CD4-positive, CD25-positive, alpha-beta regulatory T cell (primary cell): ENCODE measurements at regions not wholly inside any gene's neighbourhood (a gene's known extent, or its start where the extent isn't known, plus 50 kb on each side); places are given as distances from the start of the nearest gene placed in this dataset.

Source experiments
- ATAC-seq, 2 donors: fragments of 150-1000 bp; cut with Tn5 transposase; one replicate each; pipeline ENCODE4 v1.10.0; 2021; ENCODE audit warnings: low read depth in 2 of 2, moderate number of reproducible peaks in 2 of 2, moderate library complexity in 1 of 2
- DNase-seq, 3 donors: peaks; one replicate each; pipeline versions ENCODE4 v3.0.0 to v3.0.0-alpha.2; 2012 to 2022; ENCODE audit warnings: mixed read lengths in 1 of 3
- H3K27ac ChIP-seq: one replicate; pipeline ENCODE4 v1.7.0; 2013; ENCODE audit warnings: mild to moderate bottlenecking, low read length; ENCODE audit not compliant: insufficient read depth, poor library complexity, severe bottlenecking
- H3K27me3 ChIP-seq: one replicate; pipeline ENCODE4 v1.7.0; 2013; ENCODE audit warnings: low read length; ENCODE audit not compliant: control insufficient read depth, insufficient read depth
- H3K36me3 ChIP-seq: one replicate; pipeline ENCODE4 v1.7.0; 2013; ENCODE audit warnings: mild to moderate bottlenecking, low read length, moderate library complexity; ENCODE audit not compliant: control insufficient read depth, insufficient read depth
- H3K4me1 ChIP-seq: 2 replicates; pipeline ENCODE4 v1.7.0; 2013; ENCODE audit warnings: mild to moderate bottlenecking, low read length; ENCODE audit not compliant: insufficient read depth, control insufficient read depth, poor library complexity, severe bottlenecking
- H3K4me3 ChIP-seq: one replicate; pipeline ENCODE4 v1.7.0; 2013; ENCODE audit warnings: low read depth, mild to moderate bottlenecking, low read length, moderate library complexity
- H3K9me3 ChIP-seq, 2 experiments: 1 replicate in 1 of 2; 2 replicates in 1 of 2; pipeline ENCODE4 v1.7.0; 2013; ENCODE audit warnings: low read length in 2 of 2, mild to moderate bottlenecking in 1 of 2, moderate library complexity in 1 of 2; ENCODE audit not compliant: control insufficient read depth in 2 of 2
- H3K27ac Mint-ChIP-seq, 3 donors: one replicate each; pipeline ENCODE4 v1.8.0; 2020 to 2022; ENCODE audit warnings: mild to moderate bottlenecking in 3 of 3, mixed read lengths in 3 of 3, moderate library complexity in 2 of 3
- H3K27me3 Mint-ChIP-seq: one replicate; pipeline ENCODE4 v1.8.0; 2022; ENCODE audit warnings: mild to moderate bottlenecking, mixed read lengths
- H3K36me3 Mint-ChIP-seq: one replicate; pipeline ENCODE4 v1.8.0; 2020; ENCODE audit warnings: mixed read lengths
- H3K4me1 Mint-ChIP-seq, 4 donors: one replicate each; pipeline ENCODE4 v1.8.0; 2020 to 2022; ENCODE audit warnings: mixed read lengths in 4 of 4, mild to moderate bottlenecking in 1 of 4
- H3K4me3 Mint-ChIP-seq, 4 donors: one replicate each; pipeline ENCODE4 v1.8.0; 2020 to 2022; ENCODE audit warnings: mild to moderate bottlenecking in 4 of 4, mixed read lengths in 4 of 4, moderate library complexity in 3 of 4
- H3K9me3 Mint-ChIP-seq, 7 donors: one replicate each; pipeline ENCODE4 v1.8.0; 2020 to 2022; ENCODE audit warnings: mixed read lengths in 7 of 7, mild to moderate bottlenecking in 3 of 7, moderate library complexity in 2 of 7

DNA sequence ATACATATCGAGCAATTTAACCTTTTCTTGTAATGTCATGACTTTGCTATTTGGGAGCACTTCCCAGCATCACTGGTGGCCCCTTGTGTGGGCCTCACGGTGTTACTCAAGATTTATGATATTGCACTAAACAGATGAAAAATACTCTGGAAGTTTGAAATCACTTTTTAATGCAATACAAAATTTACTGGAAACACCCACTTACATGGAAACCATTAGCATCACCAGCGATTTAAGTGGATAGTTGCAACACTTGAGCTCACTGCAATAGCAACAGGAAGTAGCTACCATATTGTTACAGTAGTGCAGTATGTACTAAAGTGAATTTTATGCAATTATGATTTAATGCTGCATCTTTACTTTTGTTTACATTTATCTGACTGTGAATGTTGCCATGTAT is 184.4 kb downstream of the MDFIC start:
- H3K4me3 ChIP-seq = no peak overlapping the region
- no peaks in the 10 kb centered on the region for H3K36me3 Mint-ChIP-seq
- no peaks in the 10 kb centered on the region for H3K4me1 ChIP-seq
- no peaks in the 10 kb centered on the region for H3K9me3 ChIP-seq
- no peaks in the 10 kb centered on the region for H3K27me3 ChIP-seq
- H3K36me3 ChIP-seq = no peaks in the 10 kb centered on the region
- no peaks in the 10 kb centered on the region for H3K4me1 Mint-ChIP-seq
- DNase-seq (no peak), ATAC-seq (no peak)
- no peak overlapping the region for H3K4me3 Mint-ChIP-seq
- H3K27ac ChIP-seq = no peak overlapping the region
- no peak overlapping the region for H3K27ac Mint-ChIP-seq
- H3K9me3 Mint-ChIP-seq = peaks cover 0 to 2% (median 0%) of the 10 kb centered on the region in 7 donors
- H3K27me3 Mint-ChIP-seq = no peaks in the 10 kb centered on the region

DNA sequence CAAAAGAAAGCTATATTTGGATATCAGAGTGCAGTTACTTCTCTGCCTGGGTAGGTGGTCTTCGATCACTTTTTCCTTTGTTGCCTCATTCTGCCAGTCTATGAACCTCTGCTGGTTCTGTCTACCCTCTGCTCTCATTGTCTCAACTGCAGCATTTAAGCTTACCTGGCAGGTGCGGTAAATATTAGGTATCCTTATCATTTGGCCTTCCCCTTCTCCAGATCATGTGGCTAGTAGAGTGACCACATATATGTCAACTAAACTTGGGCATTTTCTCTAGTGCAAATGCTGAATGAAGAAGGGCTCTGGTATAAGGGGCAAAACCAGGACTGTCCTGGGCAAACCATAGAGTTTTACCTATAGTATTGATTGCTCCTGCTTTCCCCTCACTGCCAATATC is 180.8 kb downstream of the MDFIC start:
- Mint-ChIP-seq H3K27ac (no peak overlapping the region), H3K27me3 (no peaks in the 10 kb centered on the region), H3K4me3 (no peak overlapping the region), H3K4me1 (no peaks in the 10 kb centered on the region), H3K36me3 (no peaks in the 10 kb centered on the region), H3K9me3 (no peaks in the 10 kb centered on the region)
- DNase-seq (no peak), ATAC-seq (no peak)
- Histone ChIP-seq H3K36me3 (no peaks in the 10 kb centered on the region), H3K27ac (no peak overlapping the region), H3K9me3 (no peaks in the 10 kb centered on the region), H3K4me1 (no peaks in the 10 kb centered on the region), H3K27me3 (no peaks in the 10 kb centered on the region), H3K4me3 (no peak overlapping the region)

DNA sequence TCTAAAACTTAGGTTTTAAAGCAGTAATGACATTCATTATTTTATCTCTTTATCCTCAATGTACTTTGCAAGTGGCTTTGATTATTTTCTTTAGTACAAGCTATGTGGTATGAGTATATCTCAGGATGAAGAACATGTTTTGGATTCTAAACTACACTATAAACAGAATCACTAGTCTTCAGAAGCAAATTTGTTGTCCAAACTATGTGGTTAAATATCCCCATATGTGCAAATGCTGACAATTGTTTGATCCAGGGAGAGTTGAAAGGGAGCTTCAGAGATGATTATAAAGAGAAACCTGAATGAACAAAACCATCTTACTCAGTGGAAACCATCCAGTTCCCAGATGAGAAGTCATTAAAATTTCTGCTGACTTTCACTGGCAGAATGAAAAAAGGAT is 179.3 kb downstream of the MDFIC start:
- no peak overlapping the region for H3K27ac ChIP-seq
- H3K27me3 ChIP-seq = no peaks in the 10 kb centered on the region
- no peaks in the 10 kb centered on the region for H3K9me3 ChIP-seq
- no peak for DNase-seq
- ATAC-seq = no peak
- H3K36me3 Mint-ChIP-seq = no peaks in the 10 kb centered on the region
- no peaks in the 10 kb centered on the region for H3K4me1 Mint-ChIP-seq
- no peak overlapping the region for H3K4me3 Mint-ChIP-seq
- H3K27ac Mint-ChIP-seq = no peak overlapping the region
- no peaks in the 10 kb centered on the region for H3K9me3 Mint-ChIP-seq
- H3K36me3 ChIP-seq = no peaks in the 10 kb centered on the region
- H3K27me3 Mint-ChIP-seq = no peaks in the 10 kb centered on the region
- no peaks in the 10 kb centered on the region for H3K4me1 ChIP-seq
- H3K4me3 ChIP-seq = no peak overlapping the region

DNA sequence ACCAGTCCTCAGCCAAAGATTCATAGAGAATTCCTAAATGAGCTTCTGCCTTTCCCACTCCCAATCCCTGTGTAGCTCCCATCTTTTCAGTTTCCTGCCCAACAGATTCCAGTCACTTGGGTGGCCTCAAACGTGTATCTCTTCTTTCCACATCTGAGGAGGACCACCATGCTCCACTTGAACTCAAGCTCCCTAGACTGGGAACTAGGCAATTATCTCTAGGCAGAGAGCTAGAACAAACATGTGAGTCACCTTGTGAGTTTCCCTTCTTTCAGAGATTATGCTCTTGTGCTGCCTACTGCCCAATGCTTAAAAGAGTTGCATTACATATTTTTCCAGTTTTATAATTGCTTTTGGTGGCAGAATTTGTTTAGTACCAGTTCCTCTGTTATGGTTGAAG is 178.0 kb downstream of the MDFIC start:
- no peaks in the 10 kb centered on the region for H3K4me1 ChIP-seq
- H3K4me3 ChIP-seq = no peak overlapping the region
- DNase-seq (no peak), ATAC-seq (no peak)
- H3K27ac ChIP-seq = no peak overlapping the region
- H3K4me3 Mint-ChIP-seq = no peak overlapping the region
- H3K36me3 Mint-ChIP-seq = no peaks in the 10 kb centered on the region
- H3K27me3 ChIP-seq = no peaks in the 10 kb centered on the region
- no peaks in the 10 kb centered on the region for H3K4me1 Mint-ChIP-seq
- no peaks in the 10 kb centered on the region for H3K27me3 Mint-ChIP-seq
- H3K9me3 ChIP-seq = no peaks in the 10 kb centered on the region
- no peaks in the 10 kb centered on the region for H3K36me3 ChIP-seq
- no peaks in the 10 kb centered on the region for H3K9me3 Mint-ChIP-seq
- no peak overlapping the region for H3K27ac Mint-ChIP-seq

DNA sequence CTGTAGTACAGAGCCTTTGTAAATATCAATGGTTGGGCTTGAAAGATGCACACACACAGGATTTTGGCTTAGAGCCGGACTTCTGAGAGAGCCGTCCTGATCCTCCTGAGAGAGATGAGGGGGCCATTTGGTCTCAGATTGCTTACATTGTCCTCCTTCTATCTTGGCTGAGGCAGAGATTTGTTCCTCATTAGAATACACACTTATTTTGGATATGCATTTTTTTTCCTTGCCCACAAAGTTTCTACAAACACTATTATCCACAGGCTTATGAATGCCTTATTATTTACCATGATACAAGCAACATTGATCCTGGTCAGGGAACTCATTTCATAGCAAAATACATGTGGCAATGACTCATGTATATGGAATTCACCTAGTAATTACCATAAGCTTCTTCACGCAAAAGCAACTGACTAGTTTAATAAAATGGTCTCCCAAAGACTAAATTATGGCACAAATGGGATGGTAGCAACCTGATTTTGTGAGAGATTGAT is 175.3 kb downstream of the MDFIC start:
- Histone ChIP-seq H3K27ac (no peak overlapping the region), H3K27me3 (no peaks in the 10 kb centered on the region), H3K4me1 (no peaks in the 10 kb centered on the region), H3K36me3 (no peaks in the 10 kb centered on the region), H3K9me3 (no peaks in the 10 kb centered on the region), H3K4me3 (no peak overlapping the region)
- H3K27ac Mint-ChIP-seq = no peak overlapping the region
- no peaks in the 10 kb centered on the region for H3K36me3 Mint-ChIP-seq
- no peaks in the 10 kb centered on the region for H3K4me1 Mint-ChIP-seq
- H3K4me3 Mint-ChIP-seq = no peak overlapping the region
- no peaks in the 10 kb centered on the region for H3K9me3 Mint-ChIP-seq
- no peak for DNase-seq
- H3K27me3 Mint-ChIP-seq = no peaks in the 10 kb centered on the region
- no peak for ATAC-seq

DNA sequence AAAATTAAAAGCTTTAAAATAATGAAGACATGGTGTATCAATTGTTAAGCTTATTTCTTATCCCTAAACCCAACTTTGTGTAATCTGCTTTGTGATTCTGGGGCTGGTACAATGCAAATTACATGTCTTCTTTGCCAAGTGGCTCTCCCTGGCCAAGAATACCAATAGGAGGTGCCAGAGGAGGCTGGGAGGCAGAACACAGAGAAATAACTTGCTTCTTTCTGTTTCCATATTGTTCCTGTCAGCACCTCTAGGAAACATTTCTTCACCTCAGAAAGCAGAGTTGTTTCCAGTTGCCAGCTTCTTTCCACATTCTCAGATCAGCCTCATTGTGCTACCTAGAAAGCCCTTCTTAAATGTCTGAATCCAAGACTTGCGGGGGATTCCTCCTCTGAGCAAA is 174.4 kb downstream of the MDFIC start:
- no peaks in the 10 kb centered on the region for H3K27me3 ChIP-seq
- no peaks in the 10 kb centered on the region for H3K9me3 ChIP-seq
- no peak overlapping the region for H3K27ac Mint-ChIP-seq
- ATAC-seq (no peak), DNase-seq (no peak)
- H3K4me1 Mint-ChIP-seq = no peaks in the 10 kb centered on the region
- no peaks in the 10 kb centered on the region for H3K9me3 Mint-ChIP-seq
- H3K27me3 Mint-ChIP-seq = no peaks in the 10 kb centered on the region
- H3K36me3 Mint-ChIP-seq = no peaks in the 10 kb centered on the region
- H3K36me3 ChIP-seq = no peaks in the 10 kb centered on the region
- H3K27ac ChIP-seq = no peak overlapping the region
- H3K4me3 ChIP-seq = no peak overlapping the region
- H3K4me1 ChIP-seq = no peaks in the 10 kb centered on the region
- no peak overlapping the region for H3K4me3 Mint-ChIP-seq

- H3K27ac ChIP-seq = no peak overlapping the region
- H3K27me3 ChIP-seq = no peaks in the 10 kb centered on the region
- H3K27ac Mint-ChIP-seq = no peak overlapping the region
Observed at GRCh38 chr7:115094163-115094562, 172.3 kb downstream of the MDFIC start.

GRCh38 chr7:115088893-115089292 is 167.0 kb downstream of the MDFIC start:
- no peaks in the 10 kb centered on the region for H3K36me3 Mint-ChIP-seq
- Histone ChIP-seq H3K36me3 (no peaks in the 10 kb centered on the region), H3K4me1 (no peaks in the 10 kb centered on the region), H3K9me3 (no peaks in the 10 kb centered on the region), H3K4me3 (no peak overlapping the region), H3K27ac (no peak overlapping the region), H3K27me3 (no peaks in the 10 kb centered on the region)
- no peaks in the 10 kb centered on the region for H3K27me3 Mint-ChIP-seq
- H3K27ac Mint-ChIP-seq = no peak overlapping the region
- no peak for ATAC-seq
- DNase-seq = no peak
- no peaks in the 10 kb centered on the region for H3K4me1 Mint-ChIP-seq
- H3K4me3 Mint-ChIP-seq = no peak overlapping the region
- H3K9me3 Mint-ChIP-seq = peaks cover 0 to 2% (median 0%) of the 10 kb centered on the region in 7 donors

More at GRCh38 chr7:115094163-115094562, 172.3 kb downstream of the MDFIC start:
- H3K4me3 ChIP-seq = no peak overlapping the region
- DNase-seq (no peak), ATAC-seq (no peak)
- no peak overlapping the region for H3K4me3 Mint-ChIP-seq
- no peaks in the 10 kb centered on the region for H3K27me3 Mint-ChIP-seq
- H3K9me3 Mint-ChIP-seq = peaks cover 0 to 1% (median 0%) of the 10 kb centered on the region in 7 donors
- H3K9me3 ChIP-seq = no peaks in the 10 kb centered on the region
- H3K4me1 Mint-ChIP-seq = no peaks in the 10 kb centered on the region
- H3K36me3 Mint-ChIP-seq = no peaks in the 10 kb centered on the region
- no peaks in the 10 kb centered on the region for H3K36me3 ChIP-seq
- no peaks in the 10 kb centered on the region for H3K4me1 ChIP-seq
